ENCODE measurements at regions not wholly inside any gene's neighbourhood (a gene's known extent, or its start where the extent isn't known, plus 50 kb on each side); places are given as distances from the start of the nearest gene placed in this dataset.

DNA sequence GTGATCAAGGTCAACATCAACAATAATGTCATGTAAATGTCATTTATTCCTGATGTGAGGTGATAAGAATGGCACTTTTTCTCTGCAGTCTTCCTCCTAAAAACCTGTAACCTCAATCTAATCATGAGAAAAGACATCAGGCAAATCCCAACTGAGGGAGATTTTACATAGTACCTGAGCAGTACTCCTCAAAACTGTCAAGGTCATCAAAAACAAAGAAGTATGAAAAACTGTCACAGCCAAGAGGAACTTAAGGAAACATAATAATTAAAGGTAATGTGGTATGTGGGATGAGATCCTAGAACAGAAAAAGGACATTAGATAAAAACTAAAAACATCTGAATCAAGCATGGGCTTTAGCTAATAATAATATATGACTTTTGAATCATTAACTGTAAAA is 140.9 kb upstream of the GRM7 start:
- TF ChIP-seq, protein P1, sequence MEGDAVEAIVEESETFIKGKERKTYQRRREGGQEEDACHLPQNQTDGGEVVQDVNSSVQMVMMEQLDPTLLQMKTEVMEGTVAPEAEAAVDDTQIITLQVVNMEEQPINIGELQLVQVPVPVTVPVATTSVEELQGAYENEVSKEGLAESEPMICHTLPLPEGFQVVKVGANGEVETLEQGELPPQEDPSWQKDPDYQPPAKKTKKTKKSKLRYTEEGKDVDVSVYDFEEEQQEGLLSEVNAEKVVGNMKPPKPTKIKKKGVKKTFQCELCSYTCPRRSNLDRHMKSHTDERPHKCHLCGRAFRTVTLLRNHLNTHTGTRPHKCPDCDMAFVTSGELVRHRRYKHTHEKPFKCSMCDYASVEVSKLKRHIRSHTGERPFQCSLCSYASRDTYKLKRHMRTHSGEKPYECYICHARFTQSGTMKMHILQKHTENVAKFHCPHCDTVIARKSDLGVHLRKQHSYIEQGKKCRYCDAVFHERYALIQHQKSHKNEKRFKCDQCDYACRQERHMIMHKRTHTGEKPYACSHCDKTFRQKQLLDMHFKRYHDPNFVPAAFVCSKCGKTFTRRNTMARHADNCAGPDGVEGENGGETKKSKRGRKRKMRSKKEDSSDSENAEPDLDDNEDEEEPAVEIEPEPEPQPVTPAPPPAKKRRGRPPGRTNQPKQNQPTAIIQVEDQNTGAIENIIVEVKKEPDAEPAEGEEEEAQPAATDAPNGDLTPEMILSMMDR (conservative IDR thresholded peaks at IDR 0.05): no peak
- Histone ChIP-seq H3K36me3 (ENCODE audit: control insufficient read depth, insufficient read depth, low read length) (no peaks in the 10 kb centered on the region), H3K4me3 (ENCODE audit: low read length) (no peak overlapping the region), H3K27me3 (ENCODE audit: control insufficient read depth, insufficient read depth, low read length, poor library complexity, severe bottlenecking) (no peaks in the 10 kb centered on the region), H3K27ac (ENCODE audit: low read depth, low read length) (no peak overlapping the region), H3K9ac (ENCODE audit: extremely low read depth, low read length, poor library complexity, severe bottlenecking) (no peak overlapping the region), H3K9me3 (ENCODE audit: control insufficient read depth, low read length) (no peaks in the 10 kb centered on the region), H3K4me1 (ENCODE audit: control insufficient read depth, insufficient read depth, low read length) (no peaks in the 10 kb centered on the region)
- Mint-ChIP-seq H3K27ac (no peak overlapping the region), H3K36me3 (ENCODE audit: low read depth) (no peaks in the 10 kb centered on the region), H3K4me1 (peaks cover 3% of the 10 kb centered on the region), H3K4me3 (no peak overlapping the region), H3K27me3 (ENCODE audit: insufficient read depth) (no peaks in the 10 kb centered on the region), H3K9me3 (no peaks in the 10 kb centered on the region)
- DNase-seq: no peak

DNA sequence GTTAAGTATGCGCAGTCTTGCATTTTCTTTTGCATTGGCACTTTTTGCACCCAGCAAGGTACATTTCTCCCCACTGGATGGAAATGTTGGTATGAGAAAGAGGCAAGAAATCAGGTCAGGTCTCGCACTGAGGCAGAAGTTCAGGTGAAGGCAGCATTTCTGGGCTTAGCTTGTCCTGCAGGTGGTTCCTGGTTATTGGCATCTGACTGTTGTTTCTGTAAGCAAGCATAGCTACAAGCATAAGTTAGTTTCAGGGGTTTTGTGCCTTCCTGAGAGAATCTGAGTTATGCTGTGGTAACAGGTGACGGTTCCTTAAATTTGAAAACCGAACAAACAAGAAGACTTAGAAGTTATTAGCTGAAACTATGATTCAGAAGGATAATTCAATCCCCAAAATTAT is 139.4 kb upstream of the GRM7 start:
- Histone ChIP-seq H3K27ac (ENCODE audit: low read depth, low read length) (no peak overlapping the region), H3K36me3 (ENCODE audit: control insufficient read depth, insufficient read depth, low read length) (no peaks in the 10 kb centered on the region), H3K4me1 (ENCODE audit: control insufficient read depth, insufficient read depth, low read length) (no peaks in the 10 kb centered on the region), H3K27me3 (ENCODE audit: control insufficient read depth, insufficient read depth, low read length, poor library complexity, severe bottlenecking) (no peaks in the 10 kb centered on the region), H3K9me3 (ENCODE audit: control insufficient read depth, low read length) (no peaks in the 10 kb centered on the region), H3K4me3 (ENCODE audit: low read length) (no peak overlapping the region), H3K9ac (ENCODE audit: extremely low read depth, low read length, poor library complexity, severe bottlenecking) (no peak overlapping the region)
- Mint-ChIP-seq H3K4me3 (no peak overlapping the region), H3K27ac (no peak overlapping the region), H3K36me3 (ENCODE audit: low read depth) (no peaks in the 10 kb centered on the region), H3K4me1 (peaks cover 3% of the 10 kb centered on the region), H3K9me3 (no peaks in the 10 kb centered on the region), H3K27me3 (ENCODE audit: insufficient read depth) (no peaks in the 10 kb centered on the region)
- DNase-seq: no peak
- 80 to 85% methylated on average over 3 to 4 of the region's 4 CpGs for WGBS, 2 experiments (ENCODE audit: insufficient coverage in 1 of 2, insufficient read length in 1 of 2)
- TF ChIP-seq, protein P1 (conservative IDR thresholded peaks at IDR 0.05): no peak

DNA sequence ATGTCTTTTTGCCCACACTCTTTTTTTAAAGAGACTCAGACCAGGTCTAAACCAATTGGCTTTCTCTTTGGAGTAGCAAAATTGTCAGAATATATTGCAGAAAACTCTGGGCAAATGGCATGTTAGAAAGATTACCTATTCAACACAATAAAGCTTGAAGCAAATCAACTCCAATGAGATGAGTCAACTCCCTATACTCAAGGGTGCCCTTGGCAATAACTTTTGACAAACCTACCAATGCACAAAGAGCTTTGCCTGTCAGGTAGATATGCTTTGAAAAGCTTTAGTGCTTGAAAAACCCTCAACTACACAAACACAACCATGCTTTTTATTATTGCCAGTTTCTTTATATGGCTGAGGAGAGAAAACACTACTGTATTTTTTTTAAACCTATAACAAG is 137.7 kb upstream of the GRM7 start:
- DNase-seq: no peak
- Mint-ChIP-seq H3K27ac (no peak overlapping the region), H3K9me3 (no peaks in the 10 kb centered on the region)

More for the DNA sequence above, 137.7 kb upstream of the GRM7 start:
- TF ChIP-seq, protein P1 (conservative IDR thresholded peaks at IDR 0.05): no peak
- no peaks in the 10 kb centered on the region for H3K4me1 ChIP-seq (ENCODE audit: control insufficient read depth, insufficient read depth, low read length)
- no peaks in the 10 kb centered on the region for H3K36me3 ChIP-seq (ENCODE audit: control insufficient read depth, insufficient read depth, low read length)
- H3K4me1 Mint-ChIP-seq: no peaks in the 10 kb centered on the region
- no peak overlapping the region for H3K27ac ChIP-seq (ENCODE audit: low read depth, low read length)
- no peak overlapping the region for H3K9ac ChIP-seq (ENCODE audit: extremely low read depth, low read length, poor library complexity, severe bottlenecking)
- H3K27me3 Mint-ChIP-seq (ENCODE audit: insufficient read depth): no peaks in the 10 kb centered on the region
- no peaks in the 10 kb centered on the region for H3K27me3 ChIP-seq (ENCODE audit: control insufficient read depth, insufficient read depth, low read length, poor library complexity, severe bottlenecking)
- no peak overlapping the region for H3K4me3 Mint-ChIP-seq
- H3K36me3 Mint-ChIP-seq (ENCODE audit: low read depth): no peaks in the 10 kb centered on the region
- H3K9me3 ChIP-seq (ENCODE audit: control insufficient read depth, low read length): no peaks in the 10 kb centered on the region
- H3K4me3 ChIP-seq (ENCODE audit: low read length): no peak overlapping the region

Measured in endodermal cell (in vitro differentiated cells).